Breast epithelium (tissue), 3 donors: ENCODE measurements at regions not wholly inside any gene's neighbourhood (a gene's known extent, or its start where the extent isn't known, plus 50 kb on each side); places are given as distances from the start of the nearest gene placed in this dataset.

Experiments used
- POLR2A ChIP-seq: fragments of 450-650 bp; IDR thresholded peaks from one replicate; pipeline ENCODE4 v1.6.1; 2016; ENCODE audit warnings: antibody characterized with exemption, mild to moderate bottlenecking, moderate library complexity
- POLR2AphosphoS5 ChIP-seq, 3 donors: sonication (generic); formaldehyde crosslinking; IDR thresholded peaks; one replicate each; pipeline ENCODE4 v1.6.1; 2017; ENCODE audit warnings: antibody characterized with exemption in 3 of 3
- TF ChIP-seq, protein P1 (sequence below), 3 donors: fragments of 450-650 bp; IDR thresholded peaks; one replicate each; pipeline ENCODE4 v1.5.1; 2016 to 2017; ENCODE audit warnings: antibody characterized with exemption in 3 of 3, mild to moderate bottlenecking in 3 of 3, moderate library complexity in 3 of 3

DNA sequence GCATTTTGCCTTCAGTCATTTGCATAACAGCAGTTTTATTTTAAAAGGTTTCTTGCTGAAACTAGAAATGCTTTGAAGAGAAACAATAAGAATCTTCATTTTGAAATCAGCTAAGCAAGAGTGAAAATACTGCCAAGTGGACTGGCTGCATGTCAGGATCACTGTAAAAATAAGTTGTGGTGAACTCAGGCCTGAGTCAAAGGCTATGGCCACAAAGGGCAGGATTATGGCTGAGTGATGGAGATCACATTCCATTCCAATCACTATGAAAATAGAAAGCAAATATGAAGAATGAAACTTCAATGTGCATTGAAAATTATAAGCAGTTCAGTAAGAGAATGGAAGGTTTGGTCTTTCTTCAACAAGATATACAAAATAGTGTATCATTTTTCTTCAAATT is 224.5 kb downstream of the PCDH18 start:
- TF ChIP-seq POLR2A (no peak), POLR2AphosphoS5 (IDR thresholded peaks at IDR 0.05) (no peak)
- TF ChIP-seq, protein P1, sequence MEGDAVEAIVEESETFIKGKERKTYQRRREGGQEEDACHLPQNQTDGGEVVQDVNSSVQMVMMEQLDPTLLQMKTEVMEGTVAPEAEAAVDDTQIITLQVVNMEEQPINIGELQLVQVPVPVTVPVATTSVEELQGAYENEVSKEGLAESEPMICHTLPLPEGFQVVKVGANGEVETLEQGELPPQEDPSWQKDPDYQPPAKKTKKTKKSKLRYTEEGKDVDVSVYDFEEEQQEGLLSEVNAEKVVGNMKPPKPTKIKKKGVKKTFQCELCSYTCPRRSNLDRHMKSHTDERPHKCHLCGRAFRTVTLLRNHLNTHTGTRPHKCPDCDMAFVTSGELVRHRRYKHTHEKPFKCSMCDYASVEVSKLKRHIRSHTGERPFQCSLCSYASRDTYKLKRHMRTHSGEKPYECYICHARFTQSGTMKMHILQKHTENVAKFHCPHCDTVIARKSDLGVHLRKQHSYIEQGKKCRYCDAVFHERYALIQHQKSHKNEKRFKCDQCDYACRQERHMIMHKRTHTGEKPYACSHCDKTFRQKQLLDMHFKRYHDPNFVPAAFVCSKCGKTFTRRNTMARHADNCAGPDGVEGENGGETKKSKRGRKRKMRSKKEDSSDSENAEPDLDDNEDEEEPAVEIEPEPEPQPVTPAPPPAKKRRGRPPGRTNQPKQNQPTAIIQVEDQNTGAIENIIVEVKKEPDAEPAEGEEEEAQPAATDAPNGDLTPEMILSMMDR (IDR thresholded peaks at IDR 0.05) = no peak
